Uterus (tissue), 2 donors: ENCODE measurements at regions not wholly inside any gene's neighbourhood (a gene's known extent, or its start where the extent isn't known, plus 50 kb on each side); places are given as distances from the start of the nearest gene placed in this dataset.

Experiments used
- POLR2A ChIP-seq, 2 donors: fragments of 450-650 bp; IDR thresholded peaks; one replicate each; pipeline ENCODE4 v1.6.1; 2016; ENCODE audit warnings: antibody characterized with exemption in 2 of 2, mild to moderate bottlenecking in 1 of 2, moderate library complexity in 1 of 2
- TF ChIP-seq, protein P1 (sequence below), 4 experiments: fragments of 200-600 bp in 2 of 4; fragments of 450-650 bp in 2 of 4; sonication (generic) in 2 of 4; IDR thresholded peaks; one replicate each; pipeline ENCODE4 v1.5.1; 2016 to 2019; ENCODE audit warnings: antibody characterized with exemption in 4 of 4, mild to moderate bottlenecking in 2 of 4, moderate library complexity in 1 of 4

DNA sequence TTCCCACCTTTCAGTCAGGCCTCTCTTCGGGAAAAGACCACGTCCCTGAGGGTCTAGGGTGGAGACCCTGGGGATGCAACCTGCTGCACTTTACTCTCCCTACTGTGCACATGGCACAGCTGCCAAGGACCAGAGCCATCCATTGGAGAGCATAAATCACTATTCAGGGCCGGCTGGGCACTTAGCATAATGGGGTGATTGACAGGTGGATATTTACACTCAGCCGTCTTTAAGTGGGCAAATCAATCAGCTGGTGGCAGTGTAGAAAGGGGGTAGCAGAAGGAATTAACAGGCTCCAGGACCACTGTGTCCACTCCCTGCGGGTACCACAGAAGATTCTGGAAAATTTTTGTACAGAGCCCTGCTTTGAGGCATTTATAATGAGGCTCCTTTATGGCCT lies 87.3 kb upstream of the IRX6 start:
- TF ChIP-seq, protein P1, sequence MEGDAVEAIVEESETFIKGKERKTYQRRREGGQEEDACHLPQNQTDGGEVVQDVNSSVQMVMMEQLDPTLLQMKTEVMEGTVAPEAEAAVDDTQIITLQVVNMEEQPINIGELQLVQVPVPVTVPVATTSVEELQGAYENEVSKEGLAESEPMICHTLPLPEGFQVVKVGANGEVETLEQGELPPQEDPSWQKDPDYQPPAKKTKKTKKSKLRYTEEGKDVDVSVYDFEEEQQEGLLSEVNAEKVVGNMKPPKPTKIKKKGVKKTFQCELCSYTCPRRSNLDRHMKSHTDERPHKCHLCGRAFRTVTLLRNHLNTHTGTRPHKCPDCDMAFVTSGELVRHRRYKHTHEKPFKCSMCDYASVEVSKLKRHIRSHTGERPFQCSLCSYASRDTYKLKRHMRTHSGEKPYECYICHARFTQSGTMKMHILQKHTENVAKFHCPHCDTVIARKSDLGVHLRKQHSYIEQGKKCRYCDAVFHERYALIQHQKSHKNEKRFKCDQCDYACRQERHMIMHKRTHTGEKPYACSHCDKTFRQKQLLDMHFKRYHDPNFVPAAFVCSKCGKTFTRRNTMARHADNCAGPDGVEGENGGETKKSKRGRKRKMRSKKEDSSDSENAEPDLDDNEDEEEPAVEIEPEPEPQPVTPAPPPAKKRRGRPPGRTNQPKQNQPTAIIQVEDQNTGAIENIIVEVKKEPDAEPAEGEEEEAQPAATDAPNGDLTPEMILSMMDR (IDR thresholded peaks at IDR 0.05): no peak
- no peak for TF ChIP-seq POLR2A (IDR thresholded peaks at IDR 0.05)
